ENCODE measurements at regions not wholly inside any gene's neighbourhood (a gene's known extent, or its start where the extent isn't known, plus 50 kb on each side); places are given as distances from the start of the nearest gene placed in this dataset.

DNA sequence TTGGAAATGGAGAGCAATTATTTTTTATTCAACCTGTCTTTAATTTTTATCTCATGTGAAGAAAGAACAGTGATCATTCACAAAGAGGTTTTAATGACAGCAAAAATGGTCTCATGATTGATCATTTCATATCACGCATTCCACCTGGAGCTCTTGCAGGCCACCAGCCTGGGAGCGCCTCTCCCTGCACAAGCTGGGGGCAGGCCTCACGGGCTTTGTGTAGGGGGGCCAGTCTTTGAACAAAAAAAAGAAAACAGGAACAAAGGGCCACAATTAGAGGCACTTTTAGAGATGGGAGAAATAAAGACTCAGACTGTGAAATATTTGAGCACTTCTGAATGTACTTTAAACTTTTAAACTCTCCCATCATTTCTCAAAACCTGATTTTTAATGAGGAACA is 232.9 kb downstream of the CHD9NB start:
- Mint-ChIP-seq H3K4me3 (no peak overlapping the region), H3K27ac (no peak overlapping the region), H3K36me3 (ENCODE audit: low read depth) (no peaks in the 10 kb centered on the region), H3K27me3 (ENCODE audit: insufficient read depth, low read depth, poor library complexity) (no peaks in the 10 kb centered on the region), H3K9me3 (no peaks in the 10 kb centered on the region), H3K4me1 (no peaks in the 10 kb centered on the region)
- Histone ChIP-seq H2AFZ (no peak overlapping the region), H4K20me1 (replicated peaks; ENCODE audit: insufficient read depth) (no peaks in the 10 kb centered on the region), H3K27me3 (ENCODE audit: insufficient read depth) (no peaks in the 10 kb centered on the region), H3K9me2 (ENCODE audit: insufficient read depth) (peaks cover 5% of the 10 kb centered on the region; the same call in 1 of the 2 replicates), H3K27ac (ENCODE audit: low read depth) (no peak overlapping the region), H3K4me3 (no peak overlapping the region), H3F3A (replicated peaks; ENCODE audit: low read depth) (no peaks in the 10 kb centered on the region), H3K36me3 (ENCODE audit: insufficient read depth) (no peaks in the 10 kb centered on the region), H3K79me2 (replicated peaks; ENCODE audit: insufficient read depth) (no peaks in the 10 kb centered on the region), H3K4me2 (no peak overlapping the region), H3K4me1 (ENCODE audit: insufficient read depth) (no peaks in the 10 kb centered on the region)
- no peak for DNase-seq (ENCODE audit: low spot score)
- ATAC-seq = no peak
- TF ChIP-seq, protein P1, sequence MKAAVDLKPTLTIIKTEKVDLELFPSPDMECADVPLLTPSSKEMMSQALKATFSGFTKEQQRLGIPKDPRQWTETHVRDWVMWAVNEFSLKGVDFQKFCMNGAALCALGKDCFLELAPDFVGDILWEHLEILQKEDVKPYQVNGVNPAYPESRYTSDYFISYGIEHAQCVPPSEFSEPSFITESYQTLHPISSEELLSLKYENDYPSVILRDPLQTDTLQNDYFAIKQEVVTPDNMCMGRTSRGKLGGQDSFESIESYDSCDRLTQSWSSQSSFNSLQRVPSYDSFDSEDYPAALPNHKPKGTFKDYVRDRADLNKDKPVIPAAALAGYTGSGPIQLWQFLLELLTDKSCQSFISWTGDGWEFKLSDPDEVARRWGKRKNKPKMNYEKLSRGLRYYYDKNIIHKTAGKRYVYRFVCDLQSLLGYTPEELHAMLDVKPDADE (IDR thresholded peaks at IDR 0.05) = no peak
- TF ChIP-seq NANOG (IDR thresholded peaks at IDR 0.05; ENCODE audit: borderline replicate concordance) (no peak), ZNF331 (CRISPR knock-in tag; IDR thresholded peaks at IDR 0.05; ENCODE audit: low read depth) (no peak), EZH2phosphoT487 (IDR thresholded peaks at IDR 0.05; ENCODE audit: unreplicated experiment) (no peak), JUNB (IDR thresholded peaks at IDR 0.05; ENCODE audit: unreplicated experiment) (no peak), STAT1 (IDR thresholded peaks at IDR 0.05; ENCODE audit: unreplicated experiment) (no peak), EZH2 (IDR thresholded peaks at IDR 0.05; ENCODE audit: low read depth, unreplicated experiment) (no peak), CREB1 (CRISPR knock-in tag; IDR thresholded peaks at IDR 0.05; ENCODE audit: low read depth) (no peak), ZNF114 (CRISPR knock-in tag; IDR thresholded peaks at IDR 0.05) (no peak), POLR2AphosphoS5 (IDR thresholded peaks at IDR 0.05; ENCODE audit: low read depth) (no peak)
- TF ChIP-seq, protein P2, sequence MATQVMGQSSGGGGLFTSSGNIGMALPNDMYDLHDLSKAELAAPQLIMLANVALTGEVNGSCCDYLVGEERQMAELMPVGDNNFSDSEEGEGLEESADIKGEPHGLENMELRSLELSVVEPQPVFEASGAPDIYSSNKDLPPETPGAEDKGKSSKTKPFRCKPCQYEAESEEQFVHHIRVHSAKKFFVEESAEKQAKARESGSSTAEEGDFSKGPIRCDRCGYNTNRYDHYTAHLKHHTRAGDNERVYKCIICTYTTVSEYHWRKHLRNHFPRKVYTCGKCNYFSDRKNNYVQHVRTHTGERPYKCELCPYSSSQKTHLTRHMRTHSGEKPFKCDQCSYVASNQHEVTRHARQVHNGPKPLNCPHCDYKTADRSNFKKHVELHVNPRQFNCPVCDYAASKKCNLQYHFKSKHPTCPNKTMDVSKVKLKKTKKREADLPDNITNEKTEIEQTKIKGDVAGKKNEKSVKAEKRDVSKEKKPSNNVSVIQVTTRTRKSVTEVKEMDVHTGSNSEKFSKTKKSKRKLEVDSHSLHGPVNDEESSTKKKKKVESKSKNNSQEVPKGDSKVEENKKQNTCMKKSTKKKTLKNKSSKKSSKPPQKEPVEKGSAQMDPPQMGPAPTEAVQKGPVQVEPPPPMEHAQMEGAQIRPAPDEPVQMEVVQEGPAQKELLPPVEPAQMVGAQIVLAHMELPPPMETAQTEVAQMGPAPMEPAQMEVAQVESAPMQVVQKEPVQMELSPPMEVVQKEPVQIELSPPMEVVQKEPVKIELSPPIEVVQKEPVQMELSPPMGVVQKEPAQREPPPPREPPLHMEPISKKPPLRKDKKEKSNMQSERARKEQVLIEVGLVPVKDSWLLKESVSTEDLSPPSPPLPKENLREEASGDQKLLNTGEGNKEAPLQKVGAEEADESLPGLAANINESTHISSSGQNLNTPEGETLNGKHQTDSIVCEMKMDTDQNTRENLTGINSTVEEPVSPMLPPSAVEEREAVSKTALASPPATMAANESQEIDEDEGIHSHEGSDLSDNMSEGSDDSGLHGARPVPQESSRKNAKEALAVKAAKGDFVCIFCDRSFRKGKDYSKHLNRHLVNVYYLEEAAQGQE (IDR thresholded peaks at IDR 0.05; ENCODE audit: unreplicated experiment) = no peak
- TF ChIP-seq, protein P3, sequence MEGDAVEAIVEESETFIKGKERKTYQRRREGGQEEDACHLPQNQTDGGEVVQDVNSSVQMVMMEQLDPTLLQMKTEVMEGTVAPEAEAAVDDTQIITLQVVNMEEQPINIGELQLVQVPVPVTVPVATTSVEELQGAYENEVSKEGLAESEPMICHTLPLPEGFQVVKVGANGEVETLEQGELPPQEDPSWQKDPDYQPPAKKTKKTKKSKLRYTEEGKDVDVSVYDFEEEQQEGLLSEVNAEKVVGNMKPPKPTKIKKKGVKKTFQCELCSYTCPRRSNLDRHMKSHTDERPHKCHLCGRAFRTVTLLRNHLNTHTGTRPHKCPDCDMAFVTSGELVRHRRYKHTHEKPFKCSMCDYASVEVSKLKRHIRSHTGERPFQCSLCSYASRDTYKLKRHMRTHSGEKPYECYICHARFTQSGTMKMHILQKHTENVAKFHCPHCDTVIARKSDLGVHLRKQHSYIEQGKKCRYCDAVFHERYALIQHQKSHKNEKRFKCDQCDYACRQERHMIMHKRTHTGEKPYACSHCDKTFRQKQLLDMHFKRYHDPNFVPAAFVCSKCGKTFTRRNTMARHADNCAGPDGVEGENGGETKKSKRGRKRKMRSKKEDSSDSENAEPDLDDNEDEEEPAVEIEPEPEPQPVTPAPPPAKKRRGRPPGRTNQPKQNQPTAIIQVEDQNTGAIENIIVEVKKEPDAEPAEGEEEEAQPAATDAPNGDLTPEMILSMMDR (conservative IDR thresholded peaks at IDR 0.05; ENCODE audit: low read depth in 2 of 2) = no peak
- TF ChIP-seq, protein P4, sequence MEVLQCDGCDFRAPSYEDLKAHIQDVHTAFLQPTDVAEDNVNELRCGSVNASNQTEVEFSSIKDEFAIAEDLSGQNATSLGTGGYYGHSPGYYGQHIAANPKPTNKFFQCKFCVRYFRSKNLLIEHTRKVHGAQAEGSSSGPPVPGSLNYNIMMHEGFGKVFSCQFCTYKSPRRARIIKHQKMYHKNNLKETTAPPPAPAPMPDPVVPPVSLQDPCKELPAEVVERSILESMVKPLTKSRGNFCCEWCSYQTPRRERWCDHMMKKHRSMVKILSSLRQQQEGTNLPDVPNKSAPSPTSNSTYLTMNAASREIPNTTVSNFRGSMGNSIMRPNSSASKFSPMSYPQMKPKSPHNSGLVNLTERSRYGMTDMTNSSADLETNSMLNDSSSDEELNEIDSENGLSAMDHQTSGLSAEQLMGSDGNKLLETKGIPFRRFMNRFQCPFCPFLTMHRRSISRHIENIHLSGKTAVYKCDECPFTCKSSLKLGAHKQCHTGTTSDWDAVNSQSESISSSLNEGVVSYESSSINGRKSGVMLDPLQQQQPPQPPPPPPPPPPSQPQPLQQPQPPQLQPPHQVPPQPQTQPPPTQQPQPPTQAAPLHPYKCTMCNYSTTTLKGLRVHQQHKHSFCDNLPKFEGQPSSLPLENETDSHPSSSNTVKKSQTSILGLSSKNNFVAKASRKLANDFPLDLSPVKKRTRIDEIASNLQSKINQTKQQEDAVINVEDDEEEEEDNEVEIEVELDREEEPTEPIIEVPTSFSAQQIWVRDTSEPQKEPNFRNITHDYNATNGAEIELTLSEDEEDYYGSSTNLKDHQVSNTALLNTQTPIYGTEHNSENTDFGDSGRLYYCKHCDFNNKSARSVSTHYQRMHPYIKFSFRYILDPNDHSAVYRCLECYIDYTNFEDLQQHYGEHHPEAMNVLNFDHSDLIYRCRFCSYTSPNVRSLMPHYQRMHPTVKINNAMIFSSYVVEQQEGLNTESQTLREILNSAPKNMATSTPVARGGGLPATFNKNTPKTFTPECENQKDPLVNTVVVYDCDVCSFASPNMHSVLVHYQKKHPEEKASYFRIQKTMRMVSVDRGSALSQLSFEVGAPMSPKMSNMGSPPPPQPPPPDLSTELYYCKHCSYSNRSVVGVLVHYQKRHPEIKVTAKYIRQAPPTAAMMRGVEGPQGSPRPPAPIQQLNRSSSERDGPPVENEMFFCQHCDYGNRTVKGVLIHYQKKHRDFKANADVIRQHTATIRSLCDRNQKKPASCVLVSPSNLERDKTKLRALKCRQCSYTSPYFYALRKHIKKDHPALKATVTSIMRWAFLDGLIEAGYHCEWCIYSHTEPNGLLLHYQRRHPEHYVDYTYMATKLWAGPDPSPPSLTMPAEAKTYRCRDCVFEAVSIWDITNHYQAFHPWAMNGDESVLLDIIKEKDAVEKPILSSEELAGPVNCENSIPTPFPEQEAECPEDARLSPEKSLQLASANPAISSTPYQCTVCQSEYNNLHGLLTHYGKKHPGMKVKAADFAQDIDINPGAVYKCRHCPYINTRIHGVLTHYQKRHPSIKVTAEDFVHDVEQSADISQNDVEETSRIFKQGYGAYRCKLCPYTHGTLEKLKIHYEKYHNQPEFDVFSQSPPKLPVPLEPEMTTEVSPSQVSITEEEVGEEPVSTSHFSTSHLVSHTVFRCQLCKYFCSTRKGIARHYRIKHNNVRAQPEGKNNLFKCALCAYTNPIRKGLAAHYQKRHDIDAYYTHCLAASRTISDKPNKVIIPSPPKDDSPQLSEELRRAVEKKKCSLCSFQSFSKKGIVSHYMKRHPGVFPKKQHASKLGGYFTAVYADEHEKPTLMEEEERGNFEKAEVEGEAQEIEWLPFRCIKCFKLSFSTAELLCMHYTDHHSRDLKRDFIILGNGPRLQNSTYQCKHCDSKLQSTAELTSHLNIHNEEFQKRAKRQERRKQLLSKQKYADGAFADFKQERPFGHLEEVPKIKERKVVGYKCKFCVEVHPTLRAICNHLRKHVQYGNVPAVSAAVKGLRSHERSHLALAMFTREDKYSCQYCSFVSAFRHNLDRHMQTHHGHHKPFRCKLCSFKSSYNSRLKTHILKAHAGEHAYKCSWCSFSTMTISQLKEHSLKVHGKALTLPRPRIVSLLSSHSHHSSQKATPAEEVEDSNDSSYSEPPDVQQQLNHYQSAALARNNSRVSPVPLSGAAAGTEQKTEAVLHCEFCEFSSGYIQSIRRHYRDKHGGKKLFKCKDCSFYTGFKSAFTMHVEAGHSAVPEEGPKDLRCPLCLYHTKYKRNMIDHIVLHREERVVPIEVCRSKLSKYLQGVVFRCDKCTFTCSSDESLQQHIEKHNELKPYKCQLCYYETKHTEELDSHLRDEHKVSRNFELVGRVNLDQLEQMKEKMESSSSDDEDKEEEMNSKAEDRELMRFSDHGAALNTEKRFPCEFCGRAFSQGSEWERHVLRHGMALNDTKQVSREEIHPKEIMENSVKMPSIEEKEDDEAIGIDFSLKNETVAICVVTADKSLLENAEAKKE (CRISPR knock-in tag; IDR thresholded peaks at IDR 0.05) = no peak

All from GM23338 (cell line).